ENCODE measurements at regions not wholly inside any gene's neighbourhood (a gene's known extent, or its start where the extent isn't known, plus 50 kb on each side); places are given as distances from the start of the nearest gene placed in this dataset.

- DNase-seq = no peak
Measured at GRCh38 chr1:191608367-191608766, 549.9 kb upstream of the RGS18 start.

GRCh38 chr1:191609305-191609704 lies 549.0 kb upstream of the RGS18 start:
- no peak for DNase-seq

DNA sequence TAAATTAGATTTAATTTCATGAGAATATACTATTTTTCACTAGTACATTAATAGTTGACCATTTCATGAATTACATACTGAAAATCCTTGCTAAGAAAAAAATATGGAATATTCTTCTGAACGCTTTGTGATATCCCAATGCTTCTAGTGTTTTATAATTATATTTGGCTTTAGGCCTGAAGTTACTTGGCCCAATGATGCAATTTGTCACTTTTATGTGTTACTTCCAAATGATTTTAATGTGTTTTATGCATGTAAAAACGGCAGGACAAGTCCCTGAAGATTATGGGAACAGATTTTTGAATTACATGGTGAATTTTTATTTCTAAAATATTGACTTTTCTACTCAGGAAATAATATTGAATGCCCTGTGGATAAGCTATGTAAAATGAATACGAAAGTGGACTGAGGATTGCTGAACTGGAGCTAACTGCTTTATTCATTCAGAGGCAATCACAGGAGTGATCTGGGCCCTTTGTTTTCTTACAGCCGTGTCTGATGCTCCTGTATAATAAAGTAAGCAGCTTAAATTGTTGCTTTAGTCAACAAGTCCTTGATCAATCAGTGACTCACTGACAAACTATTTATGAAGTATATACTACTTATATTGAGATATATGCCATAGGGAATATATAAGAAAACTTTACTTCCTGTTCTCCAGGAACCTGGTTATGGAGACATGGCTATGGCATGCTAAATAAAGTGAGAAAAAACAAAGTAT lies 543.0 kb upstream of the RGS18 start:
- no peak for DNase-seq

DNA sequence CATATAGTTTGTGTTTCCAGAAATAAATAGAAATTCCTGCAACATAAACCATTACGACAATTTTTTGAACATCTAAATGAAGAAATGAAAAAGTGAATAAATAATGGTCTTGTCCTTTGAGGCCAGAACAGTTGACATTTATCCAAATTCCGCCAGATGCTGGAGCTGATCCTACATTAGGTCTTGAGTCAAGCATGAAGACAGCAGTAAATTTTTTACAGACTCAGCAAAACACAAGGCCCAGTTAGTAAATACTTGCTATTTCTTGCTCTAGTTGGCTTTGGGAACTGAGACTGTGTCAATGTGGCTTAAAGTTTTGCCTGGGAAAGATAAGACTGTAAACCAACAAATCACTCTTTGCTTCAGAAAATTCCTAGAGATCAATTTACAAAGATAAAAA lies 540.1 kb upstream of the RGS18 start:
- DNase-seq = no peak

GRCh38 chr1:191620883-191621282 lies 537.4 kb upstream of the RGS18 start:
- no peak for DNase-seq

GRCh38 chr1:191624044-191624443 lies 534.2 kb upstream of the RGS18 start:
- DNase-seq = no peak

DNA sequence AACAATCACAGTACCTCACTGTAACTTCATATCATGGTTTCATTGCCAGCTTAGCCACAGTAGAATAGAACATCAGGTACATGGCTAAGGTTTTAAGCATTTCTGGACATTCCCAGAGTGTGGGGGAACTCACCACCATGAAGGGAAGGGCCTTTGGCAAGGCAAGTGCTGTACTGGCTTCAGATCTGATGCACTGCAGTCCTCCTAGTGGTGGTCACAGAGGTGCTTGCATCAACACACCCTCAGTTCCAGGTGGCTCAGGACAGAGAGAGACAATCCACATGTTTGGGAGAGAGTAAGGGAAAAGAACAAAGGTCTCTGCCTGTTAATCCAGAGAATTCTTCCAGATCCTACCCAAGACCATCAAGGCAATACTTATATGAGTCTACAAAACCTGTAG lies 528.4 kb upstream of the RGS18 start:
- no peak for DNase-seq

GRCh38 chr1:191634801-191635508 lies 523.3 kb upstream of the RGS18 start:
- DNase-seq = no peak

- DNase-seq = no peak
Measured at GRCh38 chr1:191636345-191636744, 521.9 kb upstream of the RGS18 start.

DNA sequence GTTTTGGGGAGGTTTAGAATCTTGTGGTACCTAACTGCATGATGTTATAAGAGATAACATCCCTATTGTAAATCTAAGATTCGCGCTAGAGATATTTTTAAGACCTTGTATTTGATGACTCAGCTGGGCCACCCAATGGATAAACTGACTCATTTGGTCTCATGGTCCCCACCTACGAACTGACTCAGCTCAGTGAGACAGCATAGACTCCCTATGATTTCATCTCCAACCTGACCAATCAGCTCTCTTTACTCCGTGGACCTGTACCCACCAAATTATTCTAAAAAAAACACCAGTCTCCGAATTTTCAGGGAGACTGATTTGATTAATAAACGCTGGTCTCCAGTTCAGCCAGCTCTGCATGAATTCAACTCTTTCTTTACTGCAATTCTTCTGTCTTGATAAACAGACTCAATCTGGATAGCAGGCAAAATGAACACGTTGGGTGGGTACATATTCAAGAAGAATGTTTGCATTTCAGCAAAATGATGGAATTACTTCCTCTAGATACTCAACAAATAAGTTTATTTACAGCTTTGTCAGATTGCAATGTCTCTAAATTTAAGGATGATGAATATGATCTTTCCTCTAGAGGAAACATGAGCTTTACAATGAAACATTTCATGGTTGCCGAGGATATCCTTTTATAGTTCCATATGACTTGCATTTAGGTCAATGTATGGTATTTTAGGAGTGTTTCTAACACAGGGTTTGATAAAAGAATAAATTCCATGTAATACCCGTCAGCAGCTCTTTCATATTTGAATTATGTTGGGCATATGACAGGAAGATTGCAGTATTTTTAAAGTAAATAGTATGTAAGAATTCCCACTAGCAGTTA lies 516.6 kb upstream of the RGS18 start:
- DNase-seq = no peak

DNA sequence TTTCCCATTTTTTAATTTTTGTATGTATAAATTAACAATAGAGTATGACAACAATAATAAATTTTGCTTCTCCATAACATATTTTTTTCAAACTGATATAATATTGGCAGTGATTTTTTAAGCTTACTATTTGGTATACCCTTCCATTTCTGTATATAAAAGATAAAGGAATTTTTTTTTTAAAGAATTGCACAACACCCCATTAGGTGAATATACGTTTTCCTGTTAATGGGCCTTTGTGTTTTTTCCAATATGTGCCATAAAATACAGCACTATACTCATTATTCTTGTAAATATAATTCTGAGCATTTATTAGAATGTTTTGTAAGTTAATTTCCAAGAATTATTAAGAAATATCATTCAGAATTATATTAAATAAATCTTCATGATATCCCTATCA lies 515.2 kb upstream of the RGS18 start:
- no peak for DNase-seq

DNA sequence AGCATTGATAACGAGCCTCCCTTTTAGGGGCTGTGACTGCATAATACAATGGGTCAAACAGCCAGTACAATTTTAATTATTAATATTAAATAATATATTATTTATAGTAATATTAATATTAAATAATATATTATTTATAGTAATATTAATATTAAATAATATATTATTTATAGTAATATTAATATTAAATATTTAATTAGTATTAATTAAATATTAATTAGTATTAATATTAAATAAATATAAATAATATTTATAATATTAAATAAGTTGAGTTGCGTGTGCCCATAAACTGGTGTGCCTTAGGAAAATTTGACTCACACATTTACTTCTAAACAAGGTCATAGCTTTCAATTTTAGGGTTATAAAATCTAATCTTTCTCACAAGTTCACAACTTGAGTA lies 509.3 kb upstream of the RGS18 start:
- no peak for DNase-seq

DNA sequence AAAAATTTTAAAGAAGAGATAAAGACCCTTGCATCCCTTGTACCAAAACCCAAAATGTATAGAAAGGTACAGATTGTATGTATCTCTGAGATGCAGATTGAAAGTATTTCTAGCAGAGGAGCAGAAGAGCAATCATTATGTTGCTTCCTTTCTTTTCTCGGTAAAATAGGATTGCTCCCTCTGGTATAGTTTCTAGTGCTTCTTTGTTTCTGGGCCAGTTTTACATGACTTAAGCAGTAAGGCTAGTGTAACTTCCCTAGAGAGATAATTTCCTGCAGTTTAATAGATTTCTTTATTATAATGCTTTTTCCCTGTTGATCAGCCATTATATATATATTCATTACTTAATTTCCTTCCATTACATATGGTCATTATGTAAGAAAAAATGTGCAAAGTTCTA lies 496.2 kb upstream of the RGS18 start:
- DNase-seq = no peak

DNA sequence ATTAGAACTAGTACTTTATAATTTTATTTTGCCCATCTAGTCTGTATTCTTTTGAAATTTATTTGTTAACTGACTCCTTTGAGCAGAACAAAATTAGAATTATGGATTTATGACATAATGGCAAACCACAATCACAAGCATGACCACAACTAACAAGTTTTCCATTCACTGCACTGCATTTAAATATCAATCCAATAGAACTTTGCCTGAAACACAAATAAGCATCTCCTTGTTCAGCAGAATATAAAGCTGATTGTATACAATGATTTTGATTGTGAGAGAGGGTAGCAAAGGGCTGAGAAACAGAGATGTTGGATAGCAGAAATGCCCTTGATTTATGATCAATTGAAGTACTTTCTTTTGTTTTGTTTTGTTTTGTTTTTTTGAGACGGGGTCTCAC lies 495.5 kb upstream of the RGS18 start:
- DNase-seq = no peak

DNA sequence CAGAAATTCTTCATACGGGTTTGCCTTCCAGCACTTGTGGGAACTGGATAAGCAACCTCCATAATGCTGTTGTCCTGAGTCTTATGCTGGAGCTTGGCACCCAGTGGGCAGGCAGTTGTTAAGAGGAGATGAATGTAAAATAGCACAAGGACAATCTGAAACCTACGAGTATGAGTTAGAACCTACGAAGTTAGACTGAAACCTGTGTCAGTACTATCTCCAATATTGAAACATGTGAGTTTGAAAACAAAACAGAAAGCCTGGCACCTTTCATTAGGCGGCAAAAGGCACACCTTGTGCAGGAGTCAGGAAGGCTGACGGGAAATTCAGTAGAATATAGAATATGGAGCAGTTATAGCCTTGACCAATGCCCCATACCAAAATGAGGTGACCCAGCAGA lies 489.7 kb upstream of the RGS18 start:
- DNase-seq = no peak

GRCh38 chr1:191669629-191670028 lies 488.6 kb upstream of the RGS18 start:
- DNase-seq = no peak

- no peak for DNase-seq
Measured at GRCh38 chr1:191671236-191671635, 487.0 kb upstream of the RGS18 start.

DNA sequence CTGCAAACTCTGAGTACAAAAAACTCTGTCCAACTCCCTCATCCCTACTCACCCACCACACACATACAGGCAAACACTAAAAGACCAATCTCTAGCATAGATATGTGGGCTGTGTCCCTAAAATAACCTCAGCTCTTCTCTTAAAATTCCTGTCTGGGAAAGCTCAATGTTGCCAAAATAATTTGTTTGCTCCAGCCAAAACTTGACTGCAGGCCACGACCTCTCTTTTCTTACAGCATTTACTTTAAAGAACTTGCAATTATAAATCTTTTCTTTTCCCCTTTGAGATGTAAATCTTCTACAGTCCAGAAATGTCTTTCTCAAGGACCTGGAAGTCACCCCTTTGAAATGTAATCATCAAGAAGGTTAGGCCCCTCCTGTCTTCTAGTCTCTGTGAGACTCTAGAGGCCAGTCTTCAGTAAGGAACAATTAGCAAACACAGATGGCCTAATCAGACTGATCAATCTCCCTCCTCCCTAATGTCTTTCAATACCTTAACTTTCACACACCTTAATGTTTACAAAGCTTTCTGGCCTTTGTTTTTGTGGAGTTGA lies 483.6 kb upstream of the RGS18 start:
- peak; percentile 30 for DNase-seq

GRCh38 chr1:191675856-191676783 lies 482.1 kb upstream of the RGS18 start:
- DNase-seq = no peak

DNA sequence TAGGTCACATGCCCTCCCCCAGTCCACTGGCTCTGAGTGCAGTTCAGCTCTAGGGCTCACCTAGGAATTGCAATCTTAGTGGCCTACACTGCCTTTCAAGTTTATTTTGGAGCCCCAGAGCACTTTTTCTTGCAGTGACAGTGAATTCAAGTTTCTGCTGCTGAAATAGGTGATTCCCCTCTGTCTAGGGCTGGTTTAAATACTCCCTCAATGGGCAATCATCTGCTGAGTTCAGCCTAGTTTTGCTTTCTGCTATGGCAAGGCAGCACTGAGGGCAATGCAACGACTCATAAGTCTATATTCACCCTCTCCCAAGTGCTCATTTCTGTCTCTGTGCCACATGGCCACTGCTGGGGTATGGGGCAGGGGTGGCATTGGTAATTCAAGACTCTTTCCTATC lies 472.6 kb upstream of the RGS18 start:
- no peak for DNase-seq

DNA sequence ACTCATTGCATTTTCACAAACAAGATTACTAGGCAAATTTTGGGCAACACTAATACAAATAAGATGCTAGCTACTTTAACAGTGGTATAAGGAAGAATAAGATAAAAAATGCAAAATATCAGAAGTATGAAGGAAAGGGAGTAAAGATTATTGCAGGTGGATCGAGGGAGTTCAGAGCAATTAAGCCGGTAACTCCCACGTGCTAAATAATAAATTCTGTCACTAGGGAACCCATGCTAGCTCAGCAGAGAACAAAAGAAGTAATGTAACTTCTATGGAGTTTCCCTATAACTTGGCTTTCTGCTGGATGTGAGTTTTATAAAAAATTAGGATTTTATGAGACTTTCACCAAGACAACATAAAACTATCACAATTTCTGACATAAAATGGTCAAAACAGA lies 470.5 kb upstream of the RGS18 start:
- no peak for DNase-seq

- no peak for DNase-seq
Measured at GRCh38 chr1:191690931-191691330, 467.3 kb upstream of the RGS18 start.
